Upper lobe of right lung (tissue), 1 donor: ENCODE measurements at regions not wholly inside any gene's neighbourhood (a gene's known extent, or its start where the extent isn't known, plus 50 kb on each side); places are given as distances from the start of the nearest gene placed in this dataset.
"Not testable (repeated sequence)": the region's sequence is repeated elsewhere in the genome, so short reads cannot be mapped to it uniquely, and the experiment has no call there.

ENCODE experiments used
- ATAC-seq: fragments of 200-7000 bp; cut with Tn5 transposase; one replicate; pipeline ENCODE4 v1.9.1; 2020; ENCODE audit warnings: mild to moderate bottlenecking, moderate library complexity
- DNase-seq: peaks from one replicate; pipeline ENCODE4 v3.0.0-alpha.2; 2020
- H3K27ac ChIP-seq: fragments of 200-600 bp; one replicate; pipeline ENCODE4 v1.8.0; 2022
- H3K27me3 ChIP-seq: fragments of 200-600 bp; one replicate; pipeline ENCODE4 v1.8.0; 2022; ENCODE audit warnings: mild to moderate bottlenecking
- H3K36me3 ChIP-seq: fragments of 200-600 bp; one replicate; pipeline ENCODE4 v1.8.0; 2022
- H3K4me1 ChIP-seq: fragments of 200-600 bp; one replicate; pipeline ENCODE4 v1.8.0; 2022
- H3K4me3 ChIP-seq: fragments of 200-600 bp; one replicate; pipeline ENCODE4 v1.8.0; 2022; ENCODE audit warnings: mild to moderate bottlenecking
- H3K9me3 ChIP-seq: fragments of 200-600 bp; one replicate; pipeline ENCODE4 v1.8.0; 2022
- CTCF ChIP-seq: fragments of 200-600 bp; IDR thresholded peaks from one replicate; pipeline ENCODE4 v1.8.0; 2022; ENCODE audit warnings: antibody characterized with exemption
- intact Hi-C: fragments of 100-400 bp; cut with DNase I; formaldehyde crosslinking; loops from one replicate; pipeline ENCODE4 v1.11.0; 2022
- donor health status: DM: no; HTN: yes; CAD: no; lungs with severe emphysema.

DNA sequence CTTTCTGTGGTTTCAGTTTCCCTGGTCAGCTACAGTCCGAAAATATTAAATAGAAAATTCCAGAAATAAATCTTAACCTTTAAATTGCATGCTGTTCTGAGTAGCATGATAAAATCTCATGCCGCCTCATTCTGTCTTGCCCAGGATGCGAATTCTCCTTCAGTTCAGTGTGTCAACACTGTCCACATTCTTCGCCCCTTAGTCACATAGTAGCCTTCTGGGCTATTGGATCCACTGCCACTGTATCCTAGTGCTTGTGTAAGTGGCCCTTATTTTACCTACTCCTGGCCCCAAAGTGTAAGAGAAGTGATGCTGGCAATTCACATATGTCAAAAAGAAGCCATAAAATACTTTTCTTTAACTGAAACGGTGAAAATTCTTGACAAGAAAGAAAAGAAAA is 129.6 kb downstream of the ZWINT start:
- no peak for ATAC-seq
- no peak for TF ChIP-seq CTCF

DNA sequence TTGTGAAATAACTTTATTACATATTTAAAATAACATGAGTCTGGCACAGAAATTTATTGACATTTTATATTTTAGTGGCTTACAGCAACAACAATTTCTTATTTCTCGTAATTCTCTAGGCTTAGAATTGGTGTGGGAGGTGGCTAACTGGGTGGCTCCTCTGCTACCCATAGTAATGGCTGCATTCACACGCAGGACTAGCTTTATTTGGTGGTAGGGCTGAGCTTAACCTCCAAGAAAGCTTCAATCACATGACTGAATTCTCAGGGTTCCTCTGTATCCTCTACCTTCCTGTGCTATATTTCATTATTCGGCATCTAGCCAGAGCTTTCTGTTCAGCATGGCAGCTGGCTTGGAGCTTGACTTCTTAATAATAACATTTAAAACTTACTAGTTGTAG is 138.8 kb downstream of the ZWINT start:
- H3K27me3 ChIP-seq: no peaks in the 10 kb centered on the region
- DNase-seq (no peak), ATAC-seq (no peak)
- no peaks in the 10 kb centered on the region for H3K9me3 ChIP-seq
- H3K27ac ChIP-seq: no peak overlapping the region
- H3K4me1 ChIP-seq: no peaks in the 10 kb centered on the region
- H3K36me3 ChIP-seq: no peaks in the 10 kb centered on the region
- no peak for TF ChIP-seq CTCF
- no peak overlapping the region for H3K4me3 ChIP-seq
- intact Hi-C loops: no loop called here

More for the DNA sequence above, 129.6 kb downstream of the ZWINT start:
- no peaks in the 10 kb centered on the region for H3K9me3 ChIP-seq
- H3K27me3 ChIP-seq: no peaks in the 10 kb centered on the region
- intact Hi-C loops: no loop called here
- DNase-seq: no peak
- H3K4me1 ChIP-seq: no peaks in the 10 kb centered on the region
- H3K4me3 ChIP-seq: no peak overlapping the region
- H3K27ac ChIP-seq: no peak overlapping the region
- H3K36me3 ChIP-seq: no peaks in the 10 kb centered on the region

GRCh38 chr10:56212951-56213350 is 148.1 kb downstream of the ZWINT start:
- no peaks in the 10 kb centered on the region for H3K9me3 ChIP-seq
- H3K27me3 ChIP-seq: no peaks in the 10 kb centered on the region
- no peak for DNase-seq
- no peak for ATAC-seq
- intact Hi-C loops: no loop called here
- no peaks in the 10 kb centered on the region for H3K4me1 ChIP-seq
- no peaks in the 10 kb centered on the region for H3K36me3 ChIP-seq
- no peak for TF ChIP-seq CTCF
- no peak overlapping the region for H3K27ac ChIP-seq
- no peak overlapping the region for H3K4me3 ChIP-seq

GRCh38 chr10:56181607-56182006 is 179.5 kb downstream of the ZWINT start:
- Histone ChIP-seq H3K36me3 (no peaks in the 10 kb centered on the region), H3K4me1 (no peaks in the 10 kb centered on the region), H3K9me3 (no peaks in the 10 kb centered on the region), H3K4me3 (no peak overlapping the region), H3K27ac (no peak overlapping the region), H3K27me3 (no peaks in the 10 kb centered on the region)
- intact Hi-C loops: no loop called here
- no peak for TF ChIP-seq CTCF
- ATAC-seq: no peak
- DNase-seq: no peak

DNA sequence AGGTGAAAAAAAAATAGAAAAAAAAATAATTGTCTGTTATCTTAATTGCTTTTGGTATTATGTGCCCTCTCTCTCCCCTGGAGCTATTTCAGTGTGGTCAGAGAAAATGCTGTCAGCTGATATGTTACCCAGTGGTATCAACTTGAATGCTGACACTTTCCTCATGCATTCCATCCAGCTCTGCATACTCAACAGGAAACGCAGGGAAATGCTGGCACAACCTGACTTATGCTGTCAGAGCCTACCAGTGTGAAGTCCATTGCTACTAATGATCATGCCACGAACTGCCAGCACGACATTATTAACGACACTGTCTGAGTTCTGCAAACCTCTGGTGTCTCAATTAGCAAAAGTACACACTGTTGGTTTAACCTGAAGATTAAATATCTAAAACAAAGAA is 182.8 kb downstream of the ZWINT start:
- no peaks in the 10 kb centered on the region for H3K36me3 ChIP-seq
- H3K4me1 ChIP-seq: no peaks in the 10 kb centered on the region
- H3K4me3 ChIP-seq: no peak overlapping the region
- DNase-seq (no peak), ATAC-seq (no peak)
- no peaks in the 10 kb centered on the region for H3K27me3 ChIP-seq
- no peaks in the 10 kb centered on the region for H3K9me3 ChIP-seq
- no peak for TF ChIP-seq CTCF
- intact Hi-C loops: no loop called here
- no peak overlapping the region for H3K27ac ChIP-seq

GRCh38 chr10:56155091-56155513 is 206.0 kb downstream of the ZWINT start:
- DNase-seq, H3K27me3 ChIP-seq, intact Hi-C loops, H3K4me1 ChIP-seq, H3K9me3 ChIP-seq, H3K27ac ChIP-seq, H3K4me3 ChIP-seq, H3K36me3 ChIP-seq, ATAC-seq: not testable (repeated sequence)
